ENCODE measurements at regions not wholly inside any gene's neighbourhood (a gene's known extent, or its start where the extent isn't known, plus 50 kb on each side); places are given as distances from the start of the nearest gene placed in this dataset.
"Not testable (repeated sequence)": the region's sequence is repeated elsewhere in the genome, so short reads cannot be mapped to it uniquely, and the experiment has no call there.

- peaks cover 4% of the 10 kb centered on the region for H3K27me3 Mint-ChIP-seq
- no peaks in the 10 kb centered on the region for H3K9me3 Mint-ChIP-seq
These were observed 964.9 kb upstream of the GRIA3 start for GRCh38 chrX:122219226-122219625.

GRCh38 chrX:122219735-122220134 lies 964.3 kb upstream of the GRIA3 start:
- Mint-ChIP-seq H3K4me3 (no peak overlapping the region), H3K27me3 (peaks cover 4% of the 10 kb centered on the region), H3K9me3 (no peaks in the 10 kb centered on the region), H3K27ac (no peak overlapping the region), H3K36me3 (no peaks in the 10 kb centered on the region), H3K4me1 (no peaks in the 10 kb centered on the region)

More at GRCh38 chrX:122219226-122219625, 964.9 kb upstream of the GRIA3 start:
- H3K4me1 Mint-ChIP-seq, result no peaks in the 10 kb centered on the region
- no peak overlapping the region for H3K4me3 Mint-ChIP-seq
- no peak overlapping the region for H3K27ac Mint-ChIP-seq
- no peaks in the 10 kb centered on the region for H3K36me3 Mint-ChIP-seq

- Mint-ChIP-seq H3K36me3 (no peaks in the 10 kb centered on the region), H3K4me3 (no peak overlapping the region), H3K27me3 (peaks cover 4% of the 10 kb centered on the region), H3K27ac (no peak overlapping the region), H3K9me3 (no peaks in the 10 kb centered on the region), H3K4me1 (no peaks in the 10 kb centered on the region)
These were observed 963.3 kb upstream of the GRIA3 start for GRCh38 chrX:122220644-122221373.

- not testable (repeated sequence) for H3K27me3 Mint-ChIP-seq, H3K36me3 Mint-ChIP-seq, H3K27ac Mint-ChIP-seq, H3K4me3 Mint-ChIP-seq, H3K9me3 Mint-ChIP-seq, H3K4me1 Mint-ChIP-seq
These were observed 962.3 kb upstream of the GRIA3 start for GRCh38 chrX:122221810-122222209.

- not testable (repeated sequence) for H3K4me1 Mint-ChIP-seq, H3K36me3 Mint-ChIP-seq, H3K9me3 Mint-ChIP-seq, H3K4me3 Mint-ChIP-seq, H3K27ac Mint-ChIP-seq, H3K27me3 Mint-ChIP-seq
These were observed 959.9 kb upstream of the GRIA3 start for GRCh38 chrX:122224137-122224536.

DNA sequence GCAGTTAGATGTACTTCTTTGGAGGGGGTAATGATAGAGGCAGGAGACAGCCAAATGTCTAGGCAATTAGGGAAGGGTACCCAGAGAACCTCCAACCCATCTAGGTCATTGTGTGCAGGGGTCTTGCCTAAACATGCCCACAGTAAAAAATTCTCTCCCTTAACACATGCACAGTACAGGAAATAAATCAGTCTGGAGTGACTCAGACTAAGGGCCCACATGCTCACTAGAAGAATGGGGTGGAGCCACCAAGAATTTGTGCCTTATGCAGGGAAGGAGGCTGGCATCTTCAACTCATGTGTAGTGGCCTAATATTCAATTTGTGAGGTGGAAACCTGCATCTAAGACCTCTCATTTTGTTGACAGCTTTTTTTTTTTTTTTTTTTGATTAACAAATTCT lies 945.3 kb upstream of the GRIA3 start:
- Mint-ChIP-seq H3K27ac (no peak overlapping the region), H3K4me1 (no peaks in the 10 kb centered on the region), H3K27me3 (no peaks in the 10 kb centered on the region), H3K4me3 (no peak overlapping the region), H3K9me3 (no peaks in the 10 kb centered on the region), H3K36me3 (no peaks in the 10 kb centered on the region)

- H3K4me3 Mint-ChIP-seq, result no peak overlapping the region
- no peaks in the 10 kb centered on the region for H3K27me3 Mint-ChIP-seq
- H3K9me3 Mint-ChIP-seq, result no peaks in the 10 kb centered on the region
- no peaks in the 10 kb centered on the region for H3K36me3 Mint-ChIP-seq
- H3K4me1 Mint-ChIP-seq, result no peaks in the 10 kb centered on the region
- H3K27ac Mint-ChIP-seq, result no peak overlapping the region
These were observed 942.1 kb upstream of the GRIA3 start for GRCh38 chrX:122241959-122242358.

DNA sequence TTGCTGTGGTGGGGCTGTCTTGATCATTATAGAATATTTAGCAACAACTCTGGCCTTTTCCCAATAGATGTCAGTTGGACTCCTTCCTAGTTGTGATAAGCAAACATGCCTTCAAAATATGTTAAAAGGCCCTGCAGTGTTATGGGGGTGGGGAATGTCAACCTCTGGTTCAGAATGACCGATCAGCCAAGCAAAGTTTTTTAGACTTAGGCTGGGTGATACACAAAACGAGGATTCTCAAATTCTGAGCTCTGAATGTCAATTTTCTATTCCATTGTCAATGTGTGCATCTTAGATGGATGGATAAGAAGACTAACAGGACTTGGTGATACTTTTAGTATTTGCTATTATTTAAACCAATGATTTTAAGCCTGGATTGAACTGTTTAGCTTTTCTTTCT lies 940.0 kb upstream of the GRIA3 start:
- Mint-ChIP-seq H3K4me3 (no peak overlapping the region), H3K36me3 (no peaks in the 10 kb centered on the region), H3K9me3 (no peaks in the 10 kb centered on the region), H3K27ac (no peak overlapping the region), H3K27me3 (no peaks in the 10 kb centered on the region), H3K4me1 (no peaks in the 10 kb centered on the region)

GRCh38 chrX:122245175-122245574 lies 938.9 kb upstream of the GRIA3 start:
- no peak overlapping the region for H3K4me3 Mint-ChIP-seq

GRCh38 chrX:122245943-122246342 lies 938.1 kb upstream of the GRIA3 start:
- no peak overlapping the region for H3K4me3 Mint-ChIP-seq
- H3K36me3 Mint-ChIP-seq, result no peaks in the 10 kb centered on the region
- H3K27me3 Mint-ChIP-seq, result no peaks in the 10 kb centered on the region
- no peak overlapping the region for H3K27ac Mint-ChIP-seq
- H3K4me1 Mint-ChIP-seq, result no peaks in the 10 kb centered on the region
- no peaks in the 10 kb centered on the region for H3K9me3 Mint-ChIP-seq

More at GRCh38 chrX:122245175-122245574, 938.9 kb upstream of the GRIA3 start:
- Mint-ChIP-seq H3K27ac (no peak overlapping the region), H3K9me3 (no peaks in the 10 kb centered on the region), H3K36me3 (no peaks in the 10 kb centered on the region), H3K27me3 (no peaks in the 10 kb centered on the region), H3K4me1 (no peaks in the 10 kb centered on the region)

- Mint-ChIP-seq H3K4me1 (no peaks in the 10 kb centered on the region), H3K27ac (no peak overlapping the region), H3K36me3 (no peaks in the 10 kb centered on the region), H3K9me3 (no peaks in the 10 kb centered on the region), H3K27me3 (no peaks in the 10 kb centered on the region), H3K4me3 (no peak overlapping the region)
These were observed 937.1 kb upstream of the GRIA3 start for GRCh38 chrX:122246937-122247336.

- Mint-ChIP-seq H3K9me3 (no peaks in the 10 kb centered on the region), H3K4me3 (no peak overlapping the region), H3K27me3 (no peaks in the 10 kb centered on the region), H3K27ac (no peak overlapping the region), H3K4me1 (no peaks in the 10 kb centered on the region), H3K36me3 (no peaks in the 10 kb centered on the region)
These were observed 935.4 kb upstream of the GRIA3 start for GRCh38 chrX:122248681-122249080.

GRCh38 chrX:122252454-122252853 lies 931.6 kb upstream of the GRIA3 start:
- Mint-ChIP-seq H3K36me3 (no peaks in the 10 kb centered on the region), H3K4me3 (no peak overlapping the region), H3K27ac (no peak overlapping the region), H3K27me3 (no peaks in the 10 kb centered on the region), H3K9me3 (no peaks in the 10 kb centered on the region), H3K4me1 (no peaks in the 10 kb centered on the region)

DNA sequence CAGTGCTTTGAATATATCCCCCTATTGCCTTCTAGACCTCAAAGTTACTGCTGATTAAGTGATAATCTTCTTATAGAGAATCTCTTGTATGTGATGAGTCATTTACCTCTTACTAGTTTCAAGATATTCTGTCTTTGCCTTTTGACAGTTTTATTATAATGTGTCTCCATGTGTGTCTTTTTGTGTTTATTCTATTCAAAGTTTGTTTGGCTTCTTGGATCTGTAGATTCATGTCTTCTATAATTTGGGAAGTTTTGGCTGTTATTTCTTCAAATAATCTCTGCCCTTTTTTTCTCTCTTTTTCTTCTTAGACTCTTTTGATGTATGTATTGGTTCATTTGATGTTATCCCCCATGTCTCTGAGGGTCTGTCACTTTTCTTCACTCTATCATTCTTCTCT lies 915.7 kb upstream of the GRIA3 start:
- no peaks in the 10 kb centered on the region for H3K4me1 Mint-ChIP-seq
- H3K4me3 Mint-ChIP-seq, result no peak overlapping the region
- H3K27ac Mint-ChIP-seq, result no peak overlapping the region
- no peaks in the 10 kb centered on the region for H3K9me3 Mint-ChIP-seq
- H3K36me3 Mint-ChIP-seq, result no peaks in the 10 kb centered on the region
- H3K27me3 Mint-ChIP-seq, result no peaks in the 10 kb centered on the region

- Mint-ChIP-seq H3K27me3 (no peaks in the 10 kb centered on the region), H3K36me3 (no peaks in the 10 kb centered on the region)
These were observed 914.8 kb upstream of the GRIA3 start for GRCh38 chrX:122269243-122269781.

DNA sequence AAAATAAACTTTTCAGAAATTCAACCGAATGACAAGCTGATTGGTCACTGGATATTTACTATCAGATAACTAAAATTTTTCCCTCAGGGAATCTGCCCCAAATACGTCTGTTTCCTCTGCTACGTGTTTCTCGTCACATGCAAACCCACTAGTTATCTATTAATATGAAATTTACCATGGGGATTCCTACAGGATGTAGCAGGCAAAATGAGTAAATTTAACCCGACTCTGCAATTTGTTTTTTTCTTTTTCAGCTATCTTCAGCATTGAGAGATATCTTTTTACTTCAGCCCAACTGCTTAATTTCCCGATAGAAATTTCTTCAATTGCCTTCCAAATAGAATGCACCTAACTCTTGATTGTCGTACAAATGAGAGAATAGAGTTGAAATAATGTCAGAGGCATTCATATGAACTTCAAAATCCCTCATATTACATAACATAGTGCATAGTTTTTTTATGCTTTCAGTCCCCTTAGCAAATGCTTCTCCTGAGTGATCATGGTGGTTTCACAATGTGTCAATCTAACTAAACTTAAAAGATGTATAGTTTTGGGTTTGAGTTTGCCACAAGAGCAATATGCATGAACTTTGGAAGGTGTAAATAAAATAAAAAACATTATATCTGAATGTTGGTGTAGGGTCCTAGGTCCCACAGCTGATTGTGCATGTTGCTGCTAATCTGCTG lies 913.1 kb upstream of the GRIA3 start:
- no peaks in the 10 kb centered on the region for H3K27me3 Mint-ChIP-seq
- H3K27ac Mint-ChIP-seq, result no peak overlapping the region

More at GRCh38 chrX:122269243-122269781, 914.8 kb upstream of the GRIA3 start:
- H3K4me1 Mint-ChIP-seq, result no peaks in the 10 kb centered on the region
- H3K4me3 Mint-ChIP-seq, result no peak overlapping the region
- H3K27ac Mint-ChIP-seq, result no peak overlapping the region
- no peaks in the 10 kb centered on the region for H3K9me3 Mint-ChIP-seq

More for the DNA sequence above, 913.1 kb upstream of the GRIA3 start:
- H3K9me3 Mint-ChIP-seq, result no peaks in the 10 kb centered on the region
- H3K4me1 Mint-ChIP-seq, result no peaks in the 10 kb centered on the region
- H3K4me3 Mint-ChIP-seq, result no peak overlapping the region
- no peaks in the 10 kb centered on the region for H3K36me3 Mint-ChIP-seq
